ENCODE measurements at regions not wholly inside any gene's neighbourhood (a gene's known extent, or its start where the extent isn't known, plus 50 kb on each side); places are given as distances from the start of the nearest gene placed in this dataset.
"Not testable (repeated sequence)": the region's sequence is repeated elsewhere in the genome, so short reads cannot be mapped to it uniquely, and the experiment has no call there.

DNA sequence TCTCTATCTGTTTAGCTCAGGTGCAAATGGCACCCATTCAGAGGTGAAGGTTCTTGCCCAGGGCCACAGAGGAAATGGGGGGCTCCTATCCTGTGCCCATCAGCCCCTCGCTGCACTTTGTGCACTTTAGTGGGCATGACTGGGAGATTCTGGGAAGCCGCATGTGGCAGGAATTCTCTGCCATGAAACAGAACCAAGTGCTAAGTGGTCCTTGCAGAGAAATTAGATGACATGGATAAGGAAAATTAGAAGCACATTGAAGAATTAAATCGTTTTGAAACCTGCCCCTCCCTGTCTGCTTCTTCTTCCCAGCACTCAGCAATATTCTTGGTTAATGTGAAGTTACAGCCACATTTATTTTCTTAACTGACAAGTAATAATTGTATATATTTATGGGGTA is 185.2 kb upstream of the RTL1 start:
- POLR2A ChIA-PET = interaction anchor here (0.6 kb wide), 1 partner anchor 13 kb away, joined by 3 read pairs; no protein-coding TSS in a partner anchor
- in situ Hi-C loops (cut with HindIII; ENCODE audit: low pct_unique_long_range_greater_than_20kb, low sequenced_read_pairs) = no loop called here

DNA sequence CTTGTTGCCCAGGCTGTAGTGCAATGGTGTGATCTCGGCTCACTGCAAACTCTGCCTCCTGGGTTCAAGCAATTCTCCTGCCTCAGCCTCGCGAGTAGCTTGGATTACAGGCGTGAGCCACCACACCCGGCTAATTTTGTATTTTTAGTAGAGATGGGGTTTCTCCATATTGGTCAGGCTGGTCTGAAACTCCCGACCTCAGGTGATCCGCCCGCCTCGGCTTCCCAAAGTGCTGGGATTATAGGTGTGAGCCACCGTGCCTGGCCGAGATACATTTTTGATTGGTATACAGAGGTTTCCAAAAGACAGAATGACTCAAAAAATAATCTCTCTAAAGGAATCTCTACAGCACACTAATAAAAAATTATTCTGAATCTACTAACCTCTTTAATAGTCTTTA is 187.0 kb upstream of the RTL1 start:
- POLR2A ChIA-PET; H3K27ac ChIP-seq (ENCODE audit: low read length); H3K4me1 ChIP-seq (ENCODE audit: control insufficient read depth, insufficient read depth, low read length); BruUV-seq (replicated peaks); H3K27me3 ChIP-seq (ENCODE audit: control insufficient read depth, insufficient read depth, low read length); H3K36me3 ChIP-seq (ENCODE audit: control insufficient read depth, insufficient read depth, low read length); H3K9me3 ChIP-seq (ENCODE audit: control insufficient read depth, insufficient read depth, low read depth, low read length); CTCF ChIA-PET; intact Hi-C loops (cut with micrococcal nuclease; ENCODE audit: unreplicated experiment); DNase-seq (ENCODE audit: low read depth, low spot score); H3K4me3 ChIP-seq (ENCODE audit: low read depth in 2 of 2, low read length in 2 of 2); ATAC-seq; in situ Hi-C loops (cut with HindIII; ENCODE audit: low pct_unique_long_range_greater_than_20kb, low sequenced_read_pairs): not testable (repeated sequence)

More for the DNA sequence above, 185.2 kb upstream of the RTL1 start:
- intact Hi-C loops (cut with micrococcal nuclease; ENCODE audit: unreplicated experiment) = no loop called here
- Histone ChIP-seq H3K4me3 (ENCODE audit: low read depth in 2 of 2, low read length in 2 of 2) (no peak overlapping the region), H3K9me3 (ENCODE audit: control insufficient read depth, insufficient read depth, low read depth, low read length) (no peaks in the 10 kb centered on the region), H3K4me1 (ENCODE audit: control insufficient read depth, insufficient read depth, low read length) (0 out of 2 replicates have a peak, but pooled peaks cover 3% of the 10 kb centered on the region), H3K27ac (ENCODE audit: low read length) (no peak overlapping the region), H3K36me3 (ENCODE audit: control insufficient read depth, insufficient read depth, low read length) (no peaks in the 10 kb centered on the region), H3K27me3 (ENCODE audit: control insufficient read depth, insufficient read depth, low read length) (no peaks in the 10 kb centered on the region)
- CTCF ChIA-PET = no interaction called here
- DNase-seq (ENCODE audit: low read depth, low spot score) (no peak), ATAC-seq (no peak)
- BruUV-seq (replicated peaks) = no TSS peak
- TF ChIP-seq, protein P1, sequence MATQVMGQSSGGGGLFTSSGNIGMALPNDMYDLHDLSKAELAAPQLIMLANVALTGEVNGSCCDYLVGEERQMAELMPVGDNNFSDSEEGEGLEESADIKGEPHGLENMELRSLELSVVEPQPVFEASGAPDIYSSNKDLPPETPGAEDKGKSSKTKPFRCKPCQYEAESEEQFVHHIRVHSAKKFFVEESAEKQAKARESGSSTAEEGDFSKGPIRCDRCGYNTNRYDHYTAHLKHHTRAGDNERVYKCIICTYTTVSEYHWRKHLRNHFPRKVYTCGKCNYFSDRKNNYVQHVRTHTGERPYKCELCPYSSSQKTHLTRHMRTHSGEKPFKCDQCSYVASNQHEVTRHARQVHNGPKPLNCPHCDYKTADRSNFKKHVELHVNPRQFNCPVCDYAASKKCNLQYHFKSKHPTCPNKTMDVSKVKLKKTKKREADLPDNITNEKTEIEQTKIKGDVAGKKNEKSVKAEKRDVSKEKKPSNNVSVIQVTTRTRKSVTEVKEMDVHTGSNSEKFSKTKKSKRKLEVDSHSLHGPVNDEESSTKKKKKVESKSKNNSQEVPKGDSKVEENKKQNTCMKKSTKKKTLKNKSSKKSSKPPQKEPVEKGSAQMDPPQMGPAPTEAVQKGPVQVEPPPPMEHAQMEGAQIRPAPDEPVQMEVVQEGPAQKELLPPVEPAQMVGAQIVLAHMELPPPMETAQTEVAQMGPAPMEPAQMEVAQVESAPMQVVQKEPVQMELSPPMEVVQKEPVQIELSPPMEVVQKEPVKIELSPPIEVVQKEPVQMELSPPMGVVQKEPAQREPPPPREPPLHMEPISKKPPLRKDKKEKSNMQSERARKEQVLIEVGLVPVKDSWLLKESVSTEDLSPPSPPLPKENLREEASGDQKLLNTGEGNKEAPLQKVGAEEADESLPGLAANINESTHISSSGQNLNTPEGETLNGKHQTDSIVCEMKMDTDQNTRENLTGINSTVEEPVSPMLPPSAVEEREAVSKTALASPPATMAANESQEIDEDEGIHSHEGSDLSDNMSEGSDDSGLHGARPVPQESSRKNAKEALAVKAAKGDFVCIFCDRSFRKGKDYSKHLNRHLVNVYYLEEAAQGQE (IDR thresholded peaks at IDR 0.05; ENCODE audit: insufficient read depth in 1 of 2, low read depth in 2 of 2, low read length in 1 of 2) = no peak
- TF ChIP-seq, protein P2, sequence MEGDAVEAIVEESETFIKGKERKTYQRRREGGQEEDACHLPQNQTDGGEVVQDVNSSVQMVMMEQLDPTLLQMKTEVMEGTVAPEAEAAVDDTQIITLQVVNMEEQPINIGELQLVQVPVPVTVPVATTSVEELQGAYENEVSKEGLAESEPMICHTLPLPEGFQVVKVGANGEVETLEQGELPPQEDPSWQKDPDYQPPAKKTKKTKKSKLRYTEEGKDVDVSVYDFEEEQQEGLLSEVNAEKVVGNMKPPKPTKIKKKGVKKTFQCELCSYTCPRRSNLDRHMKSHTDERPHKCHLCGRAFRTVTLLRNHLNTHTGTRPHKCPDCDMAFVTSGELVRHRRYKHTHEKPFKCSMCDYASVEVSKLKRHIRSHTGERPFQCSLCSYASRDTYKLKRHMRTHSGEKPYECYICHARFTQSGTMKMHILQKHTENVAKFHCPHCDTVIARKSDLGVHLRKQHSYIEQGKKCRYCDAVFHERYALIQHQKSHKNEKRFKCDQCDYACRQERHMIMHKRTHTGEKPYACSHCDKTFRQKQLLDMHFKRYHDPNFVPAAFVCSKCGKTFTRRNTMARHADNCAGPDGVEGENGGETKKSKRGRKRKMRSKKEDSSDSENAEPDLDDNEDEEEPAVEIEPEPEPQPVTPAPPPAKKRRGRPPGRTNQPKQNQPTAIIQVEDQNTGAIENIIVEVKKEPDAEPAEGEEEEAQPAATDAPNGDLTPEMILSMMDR (IDR thresholded peaks at IDR 0.05) = no peak
- TF ChIP-seq POLR2AphosphoS5 (IDR thresholded peaks at IDR 0.05; ENCODE audit: low read depth, low read length) (no peak), SIN3A (IDR thresholded peaks at IDR 0.05; ENCODE audit: borderline replicate concordance, insufficient read depth, low read depth, low read length) (no peak), TCF7L2 (IDR thresholded peaks at IDR 0.05; ENCODE audit: low read depth, low read length) (no peak)

DNA sequence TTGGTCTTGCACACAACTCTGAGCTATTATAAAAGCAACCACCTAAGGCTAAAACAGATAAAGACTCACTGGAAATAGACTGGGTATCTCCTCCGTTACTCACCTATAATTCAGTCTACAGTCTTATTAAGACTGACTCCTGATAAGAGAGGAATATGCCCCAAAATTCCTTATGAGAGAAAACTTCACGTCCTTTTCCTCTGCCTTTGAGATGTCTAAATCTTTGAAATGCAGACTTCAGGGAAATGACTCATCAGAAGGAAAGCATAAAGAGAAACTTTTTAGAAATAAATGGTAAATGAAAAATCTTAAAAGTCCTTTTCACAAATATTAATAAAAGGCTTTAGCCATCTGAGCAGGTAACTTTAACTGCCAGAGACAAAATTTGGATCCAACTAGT is 187.5 kb upstream of the RTL1 start:
- ChIA-PET POLR2A (no interaction called here), CTCF (no interaction called here)
- no peak for DNase-seq (ENCODE audit: low read depth, low spot score)
- 0 out of 2 replicates have a peak, but pooled peaks cover 3% of the 10 kb centered on the region for H3K4me1 ChIP-seq (ENCODE audit: control insufficient read depth, insufficient read depth, low read length)
- intact Hi-C loops (cut with micrococcal nuclease; ENCODE audit: unreplicated experiment) (no loop called here), in situ Hi-C loops (cut with HindIII; ENCODE audit: low pct_unique_long_range_greater_than_20kb, low sequenced_read_pairs) (no loop called here)
- no peaks in the 10 kb centered on the region for H3K9me3 ChIP-seq (ENCODE audit: control insufficient read depth, insufficient read depth, low read depth, low read length)
- H3K27me3 ChIP-seq (ENCODE audit: control insufficient read depth, insufficient read depth, low read length) = no peaks in the 10 kb centered on the region
- BruUV-seq (replicated peaks) = no TSS peak
- H3K4me3 ChIP-seq (ENCODE audit: low read depth in 2 of 2, low read length in 2 of 2) = no peak overlapping the region
- ATAC-seq = no peak
- H3K27ac ChIP-seq (ENCODE audit: low read length) = no peak overlapping the region
- TF ChIP-seq POLR2AphosphoS5 (IDR thresholded peaks at IDR 0.05; ENCODE audit: low read depth, low read length) = no peak
- H3K36me3 ChIP-seq (ENCODE audit: control insufficient read depth, insufficient read depth, low read length) = no peaks in the 10 kb centered on the region

DNA sequence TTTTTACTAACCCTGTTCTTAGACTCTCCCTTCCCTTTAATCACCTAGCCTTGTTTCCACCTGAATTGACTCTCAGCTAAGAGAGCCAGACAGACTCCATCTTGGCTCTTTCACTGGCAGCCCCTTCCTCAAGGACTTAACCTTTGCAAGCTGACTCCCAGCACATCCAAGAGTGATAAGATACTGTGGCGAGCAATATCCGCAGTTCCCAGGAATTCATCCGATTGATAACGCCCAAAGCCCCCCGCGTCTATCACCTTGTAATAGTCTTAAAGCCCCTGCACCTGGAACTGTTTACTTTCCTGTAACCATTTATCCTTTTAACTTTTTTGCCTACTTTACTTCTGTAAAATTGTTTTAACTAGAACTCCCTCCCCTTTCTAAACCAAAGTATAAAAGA is 191.4 kb upstream of the RTL1 start:
- CTCF ChIA-PET; H3K4me3 ChIP-seq (ENCODE audit: low read depth in 2 of 2, low read length in 2 of 2); H3K36me3 ChIP-seq (ENCODE audit: control insufficient read depth, insufficient read depth, low read length); H3K27ac ChIP-seq (ENCODE audit: low read length); H3K27me3 ChIP-seq (ENCODE audit: control insufficient read depth, insufficient read depth, low read length); DNase-seq (ENCODE audit: low read depth, low spot score); ATAC-seq; H3K9me3 ChIP-seq (ENCODE audit: control insufficient read depth, insufficient read depth, low read depth, low read length); intact Hi-C loops (cut with micrococcal nuclease; ENCODE audit: unreplicated experiment); BruUV-seq (replicated peaks); POLR2A ChIA-PET; in situ Hi-C loops (cut with HindIII; ENCODE audit: low pct_unique_long_range_greater_than_20kb, low sequenced_read_pairs); H3K4me1 ChIP-seq (ENCODE audit: control insufficient read depth, insufficient read depth, low read length): not testable (repeated sequence)

Data from Panc1 (cell line).